ENCODE measurements at regions not wholly inside any gene's neighbourhood (a gene's known extent, or its start where the extent isn't known, plus 50 kb on each side); places are given as distances from the start of the nearest gene placed in this dataset.

DNA sequence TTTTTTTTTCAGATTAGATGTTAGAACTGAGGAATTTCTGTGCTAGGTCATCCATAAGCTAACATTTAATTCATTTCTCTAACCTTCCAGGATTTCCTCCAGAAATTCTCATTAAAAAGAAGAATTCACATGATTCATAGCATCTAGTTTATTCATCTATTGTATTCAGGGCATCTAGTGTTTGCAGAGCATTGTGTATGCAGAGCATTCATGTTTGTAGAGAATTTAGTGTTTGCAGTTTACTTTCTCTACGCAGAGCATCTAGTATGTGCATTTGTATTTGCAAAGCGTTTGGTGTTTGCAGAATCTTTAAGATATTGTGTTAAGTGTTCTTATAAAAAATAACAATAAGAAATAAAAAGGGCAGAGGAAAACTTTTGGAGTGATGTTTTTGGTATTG lies 491.1 kb downstream of the MTRR start:
- TF ChIP-seq, protein P1, sequence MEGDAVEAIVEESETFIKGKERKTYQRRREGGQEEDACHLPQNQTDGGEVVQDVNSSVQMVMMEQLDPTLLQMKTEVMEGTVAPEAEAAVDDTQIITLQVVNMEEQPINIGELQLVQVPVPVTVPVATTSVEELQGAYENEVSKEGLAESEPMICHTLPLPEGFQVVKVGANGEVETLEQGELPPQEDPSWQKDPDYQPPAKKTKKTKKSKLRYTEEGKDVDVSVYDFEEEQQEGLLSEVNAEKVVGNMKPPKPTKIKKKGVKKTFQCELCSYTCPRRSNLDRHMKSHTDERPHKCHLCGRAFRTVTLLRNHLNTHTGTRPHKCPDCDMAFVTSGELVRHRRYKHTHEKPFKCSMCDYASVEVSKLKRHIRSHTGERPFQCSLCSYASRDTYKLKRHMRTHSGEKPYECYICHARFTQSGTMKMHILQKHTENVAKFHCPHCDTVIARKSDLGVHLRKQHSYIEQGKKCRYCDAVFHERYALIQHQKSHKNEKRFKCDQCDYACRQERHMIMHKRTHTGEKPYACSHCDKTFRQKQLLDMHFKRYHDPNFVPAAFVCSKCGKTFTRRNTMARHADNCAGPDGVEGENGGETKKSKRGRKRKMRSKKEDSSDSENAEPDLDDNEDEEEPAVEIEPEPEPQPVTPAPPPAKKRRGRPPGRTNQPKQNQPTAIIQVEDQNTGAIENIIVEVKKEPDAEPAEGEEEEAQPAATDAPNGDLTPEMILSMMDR (conservative IDR thresholded peaks at IDR 0.05 in 1 of 2, IDR thresholded peaks at IDR 0.05 in 1 of 2; ENCODE audit: extremely low read depth in 1 of 2, insufficient read depth in 1 of 2, low read depth in 1 of 2, low read length in 2 of 2): no peak
- no peak for TF ChIP-seq EZH2 (IDR thresholded peaks at IDR 0.05; ENCODE audit: borderline replicate concordance, low read length)
